GM13977 (cell line): ENCODE measurements at regions not wholly inside any gene's neighbourhood (a gene's known extent, or its start where the extent isn't known, plus 50 kb on each side); places are given as distances from the start of the nearest gene placed in this dataset.

Experiments
- DNase-seq: peaks from one replicate; pipeline ENCODE4 v3.0.0; 2012; ENCODE audit warnings: low spot score
- CTCF ChIP-seq: IDR thresholded peaks from 2 replicates; pipeline ENCODE4 v1.5.1; 2012; ENCODE audit warnings: mild to moderate bottlenecking, control low read depth; ENCODE audit not compliant: insufficient read depth; ENCODE audit errors: extremely low read depth, missing control alignments
- in situ Hi-C: fragments of 300-500 bp; cut with MboI; formaldehyde crosslinking; loops from one replicate; pipeline ENCODE4 v1.12.0; 2022; ENCODE audit warnings: low sequenced_read_pairs, low pct_unique_long_range_greater_than_20kb, mixed read lengths, inconsistent platforms; ENCODE audit not compliant: unreplicated experiment

DNA sequence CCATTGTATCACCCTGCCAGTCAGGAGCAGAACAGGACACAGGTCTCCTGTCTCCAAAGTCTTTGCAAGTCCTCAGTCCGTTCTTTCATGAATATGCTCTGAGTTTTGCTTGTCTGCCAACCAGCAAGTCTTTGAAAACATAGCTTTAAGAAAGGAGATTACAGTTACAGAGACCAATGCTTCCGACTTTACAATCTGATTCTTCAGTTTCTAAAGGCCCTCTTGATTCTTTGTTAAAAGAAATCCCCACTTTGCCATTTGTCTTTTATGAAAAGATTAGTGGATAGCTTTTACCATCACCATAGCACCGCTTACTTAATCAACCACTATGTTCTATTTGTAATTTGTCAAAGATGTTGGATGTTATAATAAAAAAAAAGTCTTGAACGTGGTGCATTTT, 562.8 kb upstream of the BTBD3 start:
- DNase-seq: no peak
- in situ Hi-C loops: no loop called here
- no peak for TF ChIP-seq CTCF

DNA sequence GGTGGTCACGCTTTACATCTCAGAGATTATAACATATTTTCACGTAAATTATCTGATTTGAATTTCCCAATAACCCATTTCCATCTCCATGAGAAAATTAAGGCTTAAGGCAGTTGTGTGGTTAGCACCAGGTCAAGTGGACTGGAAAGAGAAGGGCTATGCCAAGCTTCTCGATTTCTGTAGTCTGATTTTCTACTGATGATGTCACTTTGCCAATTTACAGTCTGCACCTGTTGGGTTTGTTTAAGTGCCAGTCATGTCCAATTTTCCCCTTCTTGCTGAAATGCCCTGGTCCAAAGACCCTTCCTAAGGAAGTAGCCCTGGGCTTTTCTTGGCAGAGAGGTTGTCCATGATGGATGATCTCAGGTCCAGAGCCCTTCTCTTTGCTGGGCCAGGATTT, 562.3 kb upstream of the BTBD3 start:
- DNase-seq: no peak
- TF ChIP-seq CTCF: no peak
- in situ Hi-C loops: no loop called here

GRCh38 chr20:11356061-11356460, 561.6 kb upstream of the BTBD3 start:
- TF ChIP-seq CTCF: no peak
- no peak for DNase-seq
- in situ Hi-C loops: no loop called here

GRCh38 chr20:11362450-11362849, 555.2 kb upstream of the BTBD3 start:
- no peak for TF ChIP-seq CTCF
- DNase-seq: no peak
- in situ Hi-C loops: no loop called here

DNA sequence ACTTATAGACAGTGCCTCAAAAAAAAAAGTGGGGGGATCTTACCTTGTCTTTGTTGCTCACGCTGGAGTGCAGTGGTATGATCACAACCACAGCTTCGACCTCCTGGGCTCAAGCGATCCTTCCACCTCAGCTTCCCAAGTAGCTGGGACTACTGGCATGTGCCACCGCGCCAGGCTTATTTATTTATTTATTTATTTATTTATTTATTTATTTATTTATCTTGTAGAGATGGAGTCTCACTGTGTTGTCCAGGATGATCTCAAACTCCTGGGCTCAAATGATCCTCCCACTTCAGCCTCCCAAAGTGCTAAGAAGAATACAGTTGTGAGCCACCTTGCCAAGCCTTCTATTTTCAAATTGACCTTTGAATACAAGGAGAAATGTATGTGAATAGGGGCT, 553.0 kb upstream of the BTBD3 start:
- in situ Hi-C loops: no loop called here
- no peak for DNase-seq

DNA sequence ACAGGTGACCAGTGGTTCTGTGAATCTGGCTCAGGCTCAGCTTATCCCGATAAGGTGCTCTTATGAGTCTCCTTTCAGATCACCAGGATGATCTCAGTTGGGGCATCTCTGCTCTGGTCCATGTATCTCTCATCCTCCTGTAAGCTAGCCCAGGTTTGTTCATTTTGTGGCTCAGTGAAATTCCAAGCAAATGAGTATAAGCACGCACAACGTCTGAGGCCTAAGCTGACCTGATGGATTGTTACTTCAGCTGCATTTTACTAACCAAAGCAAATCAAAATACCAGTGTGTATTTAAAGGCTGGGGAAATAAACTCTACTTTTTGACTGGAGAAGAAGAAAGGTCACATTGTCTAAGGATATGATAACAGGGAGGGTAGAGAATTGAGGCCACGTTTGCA, 551.0 kb upstream of the BTBD3 start:
- no peak for TF ChIP-seq CTCF
- in situ Hi-C loops: no loop called here
- DNase-seq: no peak

More for the DNA sequence above, 553.0 kb upstream of the BTBD3 start:
- no peak for TF ChIP-seq CTCF

DNA sequence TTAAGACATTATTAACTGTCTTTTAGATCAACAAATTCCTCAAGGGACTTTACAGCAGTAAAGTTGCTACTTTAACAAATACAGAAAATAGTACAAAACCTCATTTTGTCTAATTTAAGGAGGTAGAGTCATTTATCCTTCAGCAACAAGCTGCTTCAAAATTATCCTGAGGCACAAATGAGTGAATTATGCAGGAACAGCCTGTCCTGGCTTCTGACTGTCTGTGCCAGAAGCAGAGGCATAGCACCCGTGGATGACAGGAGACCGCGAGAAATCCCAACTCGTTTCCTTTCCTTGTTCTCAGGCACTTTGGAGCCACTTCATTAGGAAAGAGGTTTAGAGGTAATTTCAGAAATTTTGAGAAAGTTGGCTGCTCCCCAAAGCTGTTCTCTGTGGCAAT, 549.2 kb upstream of the BTBD3 start:
- no peak for DNase-seq
- no peak for TF ChIP-seq CTCF
- in situ Hi-C loops: no loop called here
